ENCODE measurements at regions not wholly inside any gene's neighbourhood (a gene's known extent, or its start where the extent isn't known, plus 50 kb on each side); places are given as distances from the start of the nearest gene placed in this dataset.

DNA sequence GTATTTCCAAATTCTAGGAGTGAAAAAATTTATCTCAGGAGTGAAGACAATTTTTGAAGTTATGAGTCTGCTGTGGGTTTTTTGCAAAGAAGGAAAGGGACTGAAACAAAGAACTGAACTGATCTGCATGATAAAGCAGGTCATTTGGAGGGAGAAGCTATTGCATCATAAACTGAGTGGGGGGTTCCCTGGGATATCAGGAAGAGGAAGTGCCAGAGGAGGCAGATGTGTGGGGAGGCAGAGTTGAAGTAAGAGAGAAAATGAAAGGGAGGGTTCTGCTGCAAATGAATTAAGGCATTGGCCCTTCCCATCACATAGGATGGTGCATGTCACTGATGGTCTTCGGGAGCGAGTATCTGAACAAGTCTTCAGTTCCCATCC is 379.2 kb downstream of the VPS13C start:
- H3K27me3 ChIP-seq (ENCODE audit: insufficient read depth, low read depth, low read length) = no peaks in the 10 kb centered on the region
- no peaks in the 10 kb centered on the region for H3K9me2 ChIP-seq (ENCODE audit: insufficient read depth, low read length)
- no peak overlapping the region for H3K9ac ChIP-seq (ENCODE audit: low read length)
- no peaks in the 10 kb centered on the region for H3F3A ChIP-seq (ENCODE audit: insufficient read depth, low read length, poor library complexity, severe bottlenecking)
- TF ChIP-seq RAD21 (conservative IDR thresholded peaks at IDR 0.05) (no peak), SMC3 (conservative IDR thresholded peaks at IDR 0.05; ENCODE audit: poor library complexity) (no peak)
- H2AFZ ChIP-seq (ENCODE audit: low read depth, low read length) = no peak overlapping the region
- H3K36me3 ChIP-seq (ENCODE audit: insufficient read depth, low read length) = no peaks in the 10 kb centered on the region
- no peaks in the 10 kb centered on the region for H4K20me1 ChIP-seq (ENCODE audit: insufficient read depth)
- H3K4me2 ChIP-seq (ENCODE audit: low read length) = no peak overlapping the region
- peak overlapping the region; percentile 64 for H3K27ac ChIP-seq (ENCODE audit: low read length)
- no peaks in the 10 kb centered on the region for H3K9me3 ChIP-seq (ENCODE audit: low read length)
- no peak overlapping the region for H3K4me3 ChIP-seq (ENCODE audit: low read length)
- no peaks in the 10 kb centered on the region for H3K79me2 ChIP-seq (replicated peaks; ENCODE audit: insufficient read depth, low read length)

DNA sequence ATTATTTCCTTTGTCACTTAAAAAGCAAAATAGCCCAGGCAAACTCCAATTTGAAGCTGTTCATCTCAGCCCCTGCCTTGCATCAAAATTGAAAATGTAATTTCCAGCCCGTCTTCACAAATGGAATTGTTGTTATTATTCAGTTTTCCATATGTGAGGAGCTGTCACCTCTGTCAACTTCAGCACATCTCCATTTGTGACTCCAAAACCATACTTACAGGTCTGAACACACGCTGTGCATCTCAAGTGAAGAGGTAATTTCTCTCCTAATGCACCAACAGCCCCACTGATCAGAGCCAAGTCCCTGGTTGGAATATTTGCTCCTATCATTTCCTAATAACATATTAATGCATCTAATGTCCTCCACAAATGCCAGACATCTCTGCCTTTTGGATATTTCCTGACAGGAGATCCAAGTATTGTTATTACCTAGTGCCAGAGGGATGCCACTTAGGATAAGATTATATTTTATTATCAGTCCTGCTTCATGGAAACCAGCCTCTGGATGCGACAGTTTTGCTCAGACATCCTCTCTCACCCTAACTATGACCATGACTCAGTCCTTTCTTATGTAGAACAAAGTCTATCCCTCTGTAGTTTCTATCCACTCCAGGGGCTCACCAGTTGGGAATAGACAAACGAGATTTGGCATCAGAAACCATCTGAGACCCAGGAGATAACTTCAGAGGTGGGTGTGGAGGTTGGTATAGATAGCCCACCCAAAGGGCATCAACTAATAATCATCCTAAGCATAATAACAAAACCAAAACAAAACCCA is 379.8 kb downstream of the VPS13C start:
- H3K9me2 ChIP-seq (ENCODE audit: insufficient read depth, low read length) = no peaks in the 10 kb centered on the region
- H3K36me3 ChIP-seq (ENCODE audit: insufficient read depth, low read length) = no peaks in the 10 kb centered on the region
- H3K4me3 ChIP-seq (ENCODE audit: low read length) = peak overlapping the region; percentile 21
- H2AFZ ChIP-seq (ENCODE audit: low read depth, low read length) = no peak overlapping the region
- no peak overlapping the region for H3K9ac ChIP-seq (ENCODE audit: low read length)
- no peaks in the 10 kb centered on the region for H3F3A ChIP-seq (ENCODE audit: insufficient read depth, low read length, poor library complexity, severe bottlenecking)
- peak overlapping the region; percentile 64 for H3K27ac ChIP-seq (ENCODE audit: low read length)
- no peaks in the 10 kb centered on the region for H3K9me3 ChIP-seq (ENCODE audit: low read length)
- H3K79me2 ChIP-seq (replicated peaks; ENCODE audit: insufficient read depth, low read length) = no peaks in the 10 kb centered on the region
- TF ChIP-seq, protein P1, sequence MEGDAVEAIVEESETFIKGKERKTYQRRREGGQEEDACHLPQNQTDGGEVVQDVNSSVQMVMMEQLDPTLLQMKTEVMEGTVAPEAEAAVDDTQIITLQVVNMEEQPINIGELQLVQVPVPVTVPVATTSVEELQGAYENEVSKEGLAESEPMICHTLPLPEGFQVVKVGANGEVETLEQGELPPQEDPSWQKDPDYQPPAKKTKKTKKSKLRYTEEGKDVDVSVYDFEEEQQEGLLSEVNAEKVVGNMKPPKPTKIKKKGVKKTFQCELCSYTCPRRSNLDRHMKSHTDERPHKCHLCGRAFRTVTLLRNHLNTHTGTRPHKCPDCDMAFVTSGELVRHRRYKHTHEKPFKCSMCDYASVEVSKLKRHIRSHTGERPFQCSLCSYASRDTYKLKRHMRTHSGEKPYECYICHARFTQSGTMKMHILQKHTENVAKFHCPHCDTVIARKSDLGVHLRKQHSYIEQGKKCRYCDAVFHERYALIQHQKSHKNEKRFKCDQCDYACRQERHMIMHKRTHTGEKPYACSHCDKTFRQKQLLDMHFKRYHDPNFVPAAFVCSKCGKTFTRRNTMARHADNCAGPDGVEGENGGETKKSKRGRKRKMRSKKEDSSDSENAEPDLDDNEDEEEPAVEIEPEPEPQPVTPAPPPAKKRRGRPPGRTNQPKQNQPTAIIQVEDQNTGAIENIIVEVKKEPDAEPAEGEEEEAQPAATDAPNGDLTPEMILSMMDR (IDR thresholded peaks at IDR 0.05; ENCODE audit: poor library complexity, severe bottlenecking) = no peak
- TF ChIP-seq EP300 (conservative IDR thresholded peaks at IDR 0.05; ENCODE audit: poor library complexity, severe bottlenecking) (peak; percentile 98), TAF1 (IDR thresholded peaks at IDR 0.05; ENCODE audit: low read depth) (peak; percentile 34), MXI1 (conservative IDR thresholded peaks at IDR 0.05; ENCODE audit: poor library complexity, severe bottlenecking) (no peak), SMC3 (conservative IDR thresholded peaks at IDR 0.05; ENCODE audit: poor library complexity) (no peak), EZH2 (IDR thresholded peaks at IDR 0.05; ENCODE audit: borderline replicate concordance, insufficient read depth, low read length, poor library complexity, severe bottlenecking) (no peak), POLR2AphosphoS5 (IDR thresholded peaks at IDR 0.05) (peak; percentile 96), RAD21 (conservative IDR thresholded peaks at IDR 0.05) (no peak)
- TF ChIP-seq, protein P2, sequence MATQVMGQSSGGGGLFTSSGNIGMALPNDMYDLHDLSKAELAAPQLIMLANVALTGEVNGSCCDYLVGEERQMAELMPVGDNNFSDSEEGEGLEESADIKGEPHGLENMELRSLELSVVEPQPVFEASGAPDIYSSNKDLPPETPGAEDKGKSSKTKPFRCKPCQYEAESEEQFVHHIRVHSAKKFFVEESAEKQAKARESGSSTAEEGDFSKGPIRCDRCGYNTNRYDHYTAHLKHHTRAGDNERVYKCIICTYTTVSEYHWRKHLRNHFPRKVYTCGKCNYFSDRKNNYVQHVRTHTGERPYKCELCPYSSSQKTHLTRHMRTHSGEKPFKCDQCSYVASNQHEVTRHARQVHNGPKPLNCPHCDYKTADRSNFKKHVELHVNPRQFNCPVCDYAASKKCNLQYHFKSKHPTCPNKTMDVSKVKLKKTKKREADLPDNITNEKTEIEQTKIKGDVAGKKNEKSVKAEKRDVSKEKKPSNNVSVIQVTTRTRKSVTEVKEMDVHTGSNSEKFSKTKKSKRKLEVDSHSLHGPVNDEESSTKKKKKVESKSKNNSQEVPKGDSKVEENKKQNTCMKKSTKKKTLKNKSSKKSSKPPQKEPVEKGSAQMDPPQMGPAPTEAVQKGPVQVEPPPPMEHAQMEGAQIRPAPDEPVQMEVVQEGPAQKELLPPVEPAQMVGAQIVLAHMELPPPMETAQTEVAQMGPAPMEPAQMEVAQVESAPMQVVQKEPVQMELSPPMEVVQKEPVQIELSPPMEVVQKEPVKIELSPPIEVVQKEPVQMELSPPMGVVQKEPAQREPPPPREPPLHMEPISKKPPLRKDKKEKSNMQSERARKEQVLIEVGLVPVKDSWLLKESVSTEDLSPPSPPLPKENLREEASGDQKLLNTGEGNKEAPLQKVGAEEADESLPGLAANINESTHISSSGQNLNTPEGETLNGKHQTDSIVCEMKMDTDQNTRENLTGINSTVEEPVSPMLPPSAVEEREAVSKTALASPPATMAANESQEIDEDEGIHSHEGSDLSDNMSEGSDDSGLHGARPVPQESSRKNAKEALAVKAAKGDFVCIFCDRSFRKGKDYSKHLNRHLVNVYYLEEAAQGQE (IDR thresholded peaks at IDR 0.05; ENCODE audit: borderline replicate concordance) = peak; percentile 100
- no peak overlapping the region for H3K4me2 ChIP-seq (ENCODE audit: low read length)
- H3K27me3 ChIP-seq (ENCODE audit: insufficient read depth, low read depth, low read length) = no peaks in the 10 kb centered on the region
- no peaks in the 10 kb centered on the region for H4K20me1 ChIP-seq (ENCODE audit: insufficient read depth)

Measured in neural cell (in vitro differentiated cells).